A549 (cell line): ENCODE measurements at regions not wholly inside any gene's neighbourhood (a gene's known extent, or its start where the extent isn't known, plus 50 kb on each side); places are given as distances from the start of the nearest gene placed in this dataset.

ENCODE experiments used
- CHD4 ChIP-seq: fragments of 200-600 bp; sonication (generic); IDR thresholded peaks from 2 replicates; pipeline ENCODE4 v1.6.1; 2016; ENCODE audit warnings: antibody characterized with exemption, mild to moderate bottlenecking, borderline replicate concordance
- HMGXB4 ChIP-seq: fragments of 250-450 bp; sonication (Bioruptor Pico); IDR thresholded peaks from 2 replicates; pipeline ENCODE4 v1.5.0; 2021; ENCODE audit warnings: mild to moderate bottlenecking, moderate library complexity, borderline replicate concordance
- POLR2A ChIP-seq: IDR thresholded peaks from 2 replicates; pipeline ENCODE4 v1.6.1; 2012; ENCODE audit warnings: mild to moderate bottlenecking, low read length
- REST ChIP-seq: fragments of 200-600 bp; sonication (generic); IDR thresholded peaks from 2 replicates; pipeline ENCODE4 v1.6.1; 2016; ENCODE audit warnings: antibody characterized with exemption, mild to moderate bottlenecking, moderate library complexity
- RFX5 ChIP-seq: fragments of 450-650 bp; IDR thresholded peaks from 2 replicates; pipeline ENCODE4 v1.7.1; 2014; ENCODE audit warnings: antibody characterized with exemption, mild to moderate bottlenecking, moderate library complexity
- TF ChIP-seq, protein P1 (sequence below): fragments of >200 bp; sonication (Bioruptor Twin); formaldehyde crosslinking; IDR thresholded peaks from 3 replicates; pipeline ENCODE4 v1.5.1; 2016

DNA sequence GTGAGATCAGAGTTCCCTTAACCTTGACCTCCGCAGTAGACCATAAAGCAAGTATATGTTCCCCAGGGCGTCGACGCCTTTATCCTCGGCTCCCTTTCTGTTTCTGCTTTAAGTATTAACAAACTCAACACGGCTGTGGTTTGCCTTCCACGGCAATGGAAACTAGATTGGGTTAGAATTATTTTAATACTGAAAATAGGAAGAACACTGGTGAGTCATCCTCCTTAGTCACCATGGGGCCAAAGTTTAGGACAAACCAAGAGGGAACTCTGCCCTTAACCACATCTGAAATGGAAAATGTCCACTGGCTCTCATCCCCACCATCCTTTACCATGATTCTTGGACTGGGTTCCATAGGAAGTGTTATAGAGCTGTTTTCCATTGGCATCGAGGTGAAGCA lies 386.1 kb downstream of the ACTL7B start:
- TF ChIP-seq, protein P1, sequence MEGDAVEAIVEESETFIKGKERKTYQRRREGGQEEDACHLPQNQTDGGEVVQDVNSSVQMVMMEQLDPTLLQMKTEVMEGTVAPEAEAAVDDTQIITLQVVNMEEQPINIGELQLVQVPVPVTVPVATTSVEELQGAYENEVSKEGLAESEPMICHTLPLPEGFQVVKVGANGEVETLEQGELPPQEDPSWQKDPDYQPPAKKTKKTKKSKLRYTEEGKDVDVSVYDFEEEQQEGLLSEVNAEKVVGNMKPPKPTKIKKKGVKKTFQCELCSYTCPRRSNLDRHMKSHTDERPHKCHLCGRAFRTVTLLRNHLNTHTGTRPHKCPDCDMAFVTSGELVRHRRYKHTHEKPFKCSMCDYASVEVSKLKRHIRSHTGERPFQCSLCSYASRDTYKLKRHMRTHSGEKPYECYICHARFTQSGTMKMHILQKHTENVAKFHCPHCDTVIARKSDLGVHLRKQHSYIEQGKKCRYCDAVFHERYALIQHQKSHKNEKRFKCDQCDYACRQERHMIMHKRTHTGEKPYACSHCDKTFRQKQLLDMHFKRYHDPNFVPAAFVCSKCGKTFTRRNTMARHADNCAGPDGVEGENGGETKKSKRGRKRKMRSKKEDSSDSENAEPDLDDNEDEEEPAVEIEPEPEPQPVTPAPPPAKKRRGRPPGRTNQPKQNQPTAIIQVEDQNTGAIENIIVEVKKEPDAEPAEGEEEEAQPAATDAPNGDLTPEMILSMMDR = no peak
- no peak for TF ChIP-seq REST
- no peak for TF ChIP-seq CHD4
- TF ChIP-seq POLR2A = no peak
- no peak for TF ChIP-seq RFX5
- no peak for TF ChIP-seq HMGXB4 (CRISPR knock-in tag)
